Ovary (tissue), 3 donors: ENCODE measurements at regions not wholly inside any gene's neighbourhood (a gene's known extent, or its start where the extent isn't known, plus 50 kb on each side); places are given as distances from the start of the nearest gene placed in this dataset.

Source experiments
- CTCF ChIP-seq, 3 donors: fragments of 450-650 bp in 2 of 3; fragments of 200-600 bp in 1 of 3; IDR thresholded peaks; one replicate each; pipeline versions ENCODE4 v1.5.1 to v1.8.0; 2016 to 2022; ENCODE audit warnings: antibody characterized with exemption in 3 of 3, mild to moderate bottlenecking in 1 of 3
- EP300 ChIP-seq: sonication (generic); formaldehyde crosslinking; IDR thresholded peaks from one replicate; pipeline ENCODE4 v1.6.1; 2017; ENCODE audit warnings: antibody characterized with exemption
- POLR2A ChIP-seq: fragments of 450-650 bp; IDR thresholded peaks from one replicate; pipeline ENCODE4 v1.6.1; 2017; ENCODE audit warnings: antibody characterized with exemption, mild to moderate bottlenecking, moderate library complexity
- donor health status: DM: no; HTN: no; CAD: no.

- TF ChIP-seq POLR2A = no peak
- no peak for TF ChIP-seq CTCF (IDR thresholded peaks at IDR 0.05)
- TF ChIP-seq EP300 = no peak
These were observed 723.9 kb downstream of the SOCS6 start for GRCh38 chr18:71012789-71013188.
